ENCODE measurements at regions not wholly inside any gene's neighbourhood (a gene's known extent, or its start where the extent isn't known, plus 50 kb on each side); places are given as distances from the start of the nearest gene placed in this dataset.

DNA sequence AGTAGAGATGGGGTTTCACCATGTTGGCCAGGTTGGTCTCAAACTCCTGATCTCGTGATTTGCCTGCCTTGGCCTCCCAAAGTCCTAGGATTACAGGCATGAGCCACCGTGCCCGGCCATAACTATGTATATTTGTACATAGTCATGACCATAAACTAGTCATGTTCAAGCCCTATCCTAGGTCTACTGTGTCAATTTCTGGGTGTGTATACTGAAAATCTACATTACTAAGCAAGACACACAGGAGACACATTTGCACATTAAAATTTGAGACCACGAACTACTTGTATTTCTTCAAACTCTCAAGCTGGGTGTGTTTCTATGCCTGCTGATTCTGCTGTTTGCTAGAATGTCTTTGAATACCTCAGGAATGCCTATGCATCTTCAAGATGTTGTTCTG, 451.3 kb upstream of the MCTP2 start:
- H3K9me3 ChIP-seq = no peaks in the 10 kb centered on the region
- no peak for DNase-seq
- intact Hi-C loops (cut with DNase I; ENCODE audit: low total_unique reads) = no loop called here
- no peaks in the 10 kb centered on the region for H3K4me1 ChIP-seq
- no peak overlapping the region for H3K27ac ChIP-seq
- H3K4me3 ChIP-seq = no peak overlapping the region
- no peak for TF ChIP-seq POLR2A (IDR thresholded peaks at IDR 0.05)
- TF ChIP-seq, protein P1, sequence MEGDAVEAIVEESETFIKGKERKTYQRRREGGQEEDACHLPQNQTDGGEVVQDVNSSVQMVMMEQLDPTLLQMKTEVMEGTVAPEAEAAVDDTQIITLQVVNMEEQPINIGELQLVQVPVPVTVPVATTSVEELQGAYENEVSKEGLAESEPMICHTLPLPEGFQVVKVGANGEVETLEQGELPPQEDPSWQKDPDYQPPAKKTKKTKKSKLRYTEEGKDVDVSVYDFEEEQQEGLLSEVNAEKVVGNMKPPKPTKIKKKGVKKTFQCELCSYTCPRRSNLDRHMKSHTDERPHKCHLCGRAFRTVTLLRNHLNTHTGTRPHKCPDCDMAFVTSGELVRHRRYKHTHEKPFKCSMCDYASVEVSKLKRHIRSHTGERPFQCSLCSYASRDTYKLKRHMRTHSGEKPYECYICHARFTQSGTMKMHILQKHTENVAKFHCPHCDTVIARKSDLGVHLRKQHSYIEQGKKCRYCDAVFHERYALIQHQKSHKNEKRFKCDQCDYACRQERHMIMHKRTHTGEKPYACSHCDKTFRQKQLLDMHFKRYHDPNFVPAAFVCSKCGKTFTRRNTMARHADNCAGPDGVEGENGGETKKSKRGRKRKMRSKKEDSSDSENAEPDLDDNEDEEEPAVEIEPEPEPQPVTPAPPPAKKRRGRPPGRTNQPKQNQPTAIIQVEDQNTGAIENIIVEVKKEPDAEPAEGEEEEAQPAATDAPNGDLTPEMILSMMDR (IDR thresholded peaks at IDR 0.05) = no peak
- H3K36me3 ChIP-seq = no peaks in the 10 kb centered on the region
- no peaks in the 10 kb centered on the region for H3K27me3 ChIP-seq

DNA sequence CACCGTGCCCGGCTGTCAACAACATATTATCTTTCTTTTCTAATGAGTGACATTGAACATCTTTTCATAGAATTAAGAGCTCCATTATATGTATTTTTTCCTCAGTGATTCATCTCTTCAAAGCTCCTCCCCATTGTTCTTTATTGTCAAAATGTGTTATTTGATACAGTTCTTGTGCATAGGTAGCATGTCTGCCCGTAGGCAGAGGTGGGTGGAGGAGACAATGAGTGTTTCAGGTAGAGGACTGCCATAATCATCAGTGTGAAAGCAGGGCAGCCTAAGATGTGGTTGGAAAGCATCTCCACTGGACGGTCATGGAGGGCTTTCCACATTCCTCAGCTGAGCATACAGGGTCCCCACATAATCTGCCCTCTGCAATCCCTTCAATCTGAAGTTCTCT, 452.0 kb upstream of the MCTP2 start:
- intact Hi-C loops (cut with DNase I; ENCODE audit: low total_unique reads) = no loop called here
- no peak overlapping the region for H3K27ac ChIP-seq
- no peaks in the 10 kb centered on the region for H3K36me3 ChIP-seq
- TF ChIP-seq, protein P1 (IDR thresholded peaks at IDR 0.05) = no peak
- no peak for TF ChIP-seq POLR2A (IDR thresholded peaks at IDR 0.05)
- H3K9me3 ChIP-seq = no peaks in the 10 kb centered on the region
- no peaks in the 10 kb centered on the region for H3K4me1 ChIP-seq
- DNase-seq = no peak
- no peak overlapping the region for H3K4me3 ChIP-seq
- H3K27me3 ChIP-seq = no peaks in the 10 kb centered on the region

- Histone ChIP-seq H3K4me1 (no peaks in the 10 kb centered on the region), H3K36me3 (no peaks in the 10 kb centered on the region), H3K27me3 (no peaks in the 10 kb centered on the region), H3K4me3 (no peak overlapping the region), H3K9me3 (no peaks in the 10 kb centered on the region), H3K27ac (no peak overlapping the region)
- TF ChIP-seq, protein P1 (IDR thresholded peaks at IDR 0.05) = no peak
- TF ChIP-seq POLR2A (IDR thresholded peaks at IDR 0.05) = no peak
- DNase-seq = no peak
- intact Hi-C loops (cut with DNase I; ENCODE audit: low total_unique reads) = no loop called here
Observed at GRCh38 chr15:93771196-93772030, 459.9 kb upstream of the MCTP2 start.

DNA sequence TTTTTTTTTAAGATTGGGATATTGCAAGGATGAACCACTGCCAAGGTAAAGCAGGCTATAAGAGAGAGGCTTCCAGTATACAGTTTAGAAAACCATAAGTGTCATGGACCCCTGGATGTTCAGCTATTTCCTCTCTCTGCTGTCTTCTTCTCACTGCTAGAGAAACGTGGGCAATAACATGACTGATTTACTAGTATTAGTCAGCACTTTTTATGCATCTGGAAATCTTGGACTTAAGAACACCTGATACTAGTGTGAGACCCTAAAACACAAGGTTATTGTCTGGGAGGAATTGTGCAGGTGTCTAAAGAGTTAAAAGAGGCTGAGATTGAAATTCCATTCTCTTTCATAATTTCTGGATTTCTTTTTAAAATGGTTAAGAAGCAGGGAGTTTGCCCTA, 460.6 kb upstream of the MCTP2 start:
- no peak for TF ChIP-seq POLR2A (IDR thresholded peaks at IDR 0.05)
- TF ChIP-seq, protein P1 (IDR thresholded peaks at IDR 0.05) = no peak
- no peaks in the 10 kb centered on the region for H3K9me3 ChIP-seq
- H3K27me3 ChIP-seq = no peaks in the 10 kb centered on the region
- DNase-seq = no peak
- no peaks in the 10 kb centered on the region for H3K36me3 ChIP-seq
- no peaks in the 10 kb centered on the region for H3K4me1 ChIP-seq
- H3K27ac ChIP-seq = no peak overlapping the region
- no peak overlapping the region for H3K4me3 ChIP-seq
- intact Hi-C loops (cut with DNase I; ENCODE audit: low total_unique reads) = no loop called here

GRCh38 chr15:93762036-93762435, 469.3 kb upstream of the MCTP2 start:
- no peak for TF ChIP-seq POLR2A (IDR thresholded peaks at IDR 0.05)
- TF ChIP-seq, protein P1 (IDR thresholded peaks at IDR 0.05) = no peak
- no peak overlapping the region for H3K4me3 ChIP-seq
- intact Hi-C loops (cut with DNase I; ENCODE audit: low total_unique reads) = no loop called here
- H3K4me1 ChIP-seq = no peaks in the 10 kb centered on the region
- H3K27ac ChIP-seq = no peak overlapping the region
- no peaks in the 10 kb centered on the region for H3K36me3 ChIP-seq
- H3K27me3 ChIP-seq = no peaks in the 10 kb centered on the region
- H3K9me3 ChIP-seq = peaks cover 0 to 3% of the 10 kb centered on the region in 2 donors
- DNase-seq = no peak

Measured in uterus (tissue), 3 donors.